Mucosa of descending colon (tissue), 3 donors: ENCODE measurements at regions not wholly inside any gene's neighbourhood (a gene's known extent, or its start where the extent isn't known, plus 50 kb on each side); places are given as distances from the start of the nearest gene placed in this dataset.

Experiments
- ATAC-seq: fragments of 200-7000 bp; cut with Tn5 transposase; one replicate; pipeline ENCODE4 v1.9.1; 2020; ENCODE audit warnings: mild to moderate bottlenecking, moderate library complexity
- DNase-seq, 3 donors: peaks; one replicate each; pipeline ENCODE4 v3.0.0-alpha.2; 2020
- H3K36me3 ChIP-seq: fragments of 200-600 bp; one replicate; pipeline ENCODE4 v1.8.0; 2021; ENCODE audit warnings: low read depth, mild to moderate bottlenecking
- H3K4me1 ChIP-seq: fragments of 200-600 bp; one replicate; pipeline ENCODE4 v1.8.0; 2021; ENCODE audit warnings: low read depth, mild to moderate bottlenecking
- H3K4me3 ChIP-seq: fragments of 200-600 bp; one replicate; pipeline ENCODE4 v1.8.0; 2021; ENCODE audit warnings: mild to moderate bottlenecking
- H3K9me3 ChIP-seq: fragments of 200-600 bp; one replicate; pipeline ENCODE4 v1.8.0; 2021; ENCODE audit warnings: mild to moderate bottlenecking
- intact Hi-C, 2 donors: fragments of 100-400 bp; cut with DNase I in 1 of 2; cut with micrococcal nuclease in 1 of 2; formaldehyde crosslinking; loops; one replicate each; pipeline versions ENCODE4 v1.11.0 to v1.11.1; 2022; cut with DNase I, micrococcal nuclease
- TF ChIP-seq, protein P1 (sequence below): fragments of 200-600 bp; IDR thresholded peaks from one replicate; pipeline ENCODE4 v1.8.0; 2022; ENCODE audit warnings: antibody characterized with exemption, mild to moderate bottlenecking
- donor health status: DM: no; HTN: no; CAD: no; lungs with moderate emphysema.
- donor health status: DM: no; HTN: no; CAD: no.
- donor health status: DM: no; HTN: yes; CAD: no.

DNA sequence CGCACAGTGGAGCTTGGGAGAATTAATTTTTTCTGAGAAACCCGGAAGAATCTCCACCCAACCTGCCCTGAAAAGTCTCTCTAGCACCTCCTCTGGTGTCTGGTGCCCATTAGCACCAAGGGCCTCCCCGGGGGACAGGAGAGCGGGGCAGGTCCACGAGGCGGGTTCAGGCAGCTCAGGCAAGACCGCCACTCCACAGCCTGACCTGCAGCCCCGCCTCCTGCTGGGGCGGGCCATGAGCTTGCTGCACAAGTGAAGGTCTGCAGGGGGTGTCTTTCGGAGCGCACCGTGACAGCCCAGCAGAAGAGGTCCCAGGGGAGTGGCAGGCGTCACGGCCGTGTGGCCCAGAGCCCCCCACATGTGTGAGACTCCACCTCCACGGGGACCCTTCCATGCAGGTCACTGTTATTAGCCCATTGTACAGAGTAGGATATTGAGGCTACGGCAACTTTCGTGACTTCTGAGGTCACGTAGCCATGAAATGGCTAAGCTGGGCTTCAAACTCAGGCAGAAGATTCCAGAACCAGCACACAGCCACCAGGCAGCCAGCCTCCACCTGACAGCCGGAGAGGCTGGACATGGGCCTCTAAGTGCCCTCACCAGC is 63.9 kb upstream of the SLCO4A1 start:
- no peaks in the 10 kb centered on the region for H3K9me3 ChIP-seq
- no peak for ATAC-seq
- H3K4me3 ChIP-seq: no peak overlapping the region
- TF ChIP-seq, protein P1, sequence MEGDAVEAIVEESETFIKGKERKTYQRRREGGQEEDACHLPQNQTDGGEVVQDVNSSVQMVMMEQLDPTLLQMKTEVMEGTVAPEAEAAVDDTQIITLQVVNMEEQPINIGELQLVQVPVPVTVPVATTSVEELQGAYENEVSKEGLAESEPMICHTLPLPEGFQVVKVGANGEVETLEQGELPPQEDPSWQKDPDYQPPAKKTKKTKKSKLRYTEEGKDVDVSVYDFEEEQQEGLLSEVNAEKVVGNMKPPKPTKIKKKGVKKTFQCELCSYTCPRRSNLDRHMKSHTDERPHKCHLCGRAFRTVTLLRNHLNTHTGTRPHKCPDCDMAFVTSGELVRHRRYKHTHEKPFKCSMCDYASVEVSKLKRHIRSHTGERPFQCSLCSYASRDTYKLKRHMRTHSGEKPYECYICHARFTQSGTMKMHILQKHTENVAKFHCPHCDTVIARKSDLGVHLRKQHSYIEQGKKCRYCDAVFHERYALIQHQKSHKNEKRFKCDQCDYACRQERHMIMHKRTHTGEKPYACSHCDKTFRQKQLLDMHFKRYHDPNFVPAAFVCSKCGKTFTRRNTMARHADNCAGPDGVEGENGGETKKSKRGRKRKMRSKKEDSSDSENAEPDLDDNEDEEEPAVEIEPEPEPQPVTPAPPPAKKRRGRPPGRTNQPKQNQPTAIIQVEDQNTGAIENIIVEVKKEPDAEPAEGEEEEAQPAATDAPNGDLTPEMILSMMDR: no peak
- no peaks in the 10 kb centered on the region for H3K36me3 ChIP-seq
- H3K4me1 ChIP-seq: no peaks in the 10 kb centered on the region
- no peak for DNase-seq
- intact Hi-C loops: no loop called here

DNA sequence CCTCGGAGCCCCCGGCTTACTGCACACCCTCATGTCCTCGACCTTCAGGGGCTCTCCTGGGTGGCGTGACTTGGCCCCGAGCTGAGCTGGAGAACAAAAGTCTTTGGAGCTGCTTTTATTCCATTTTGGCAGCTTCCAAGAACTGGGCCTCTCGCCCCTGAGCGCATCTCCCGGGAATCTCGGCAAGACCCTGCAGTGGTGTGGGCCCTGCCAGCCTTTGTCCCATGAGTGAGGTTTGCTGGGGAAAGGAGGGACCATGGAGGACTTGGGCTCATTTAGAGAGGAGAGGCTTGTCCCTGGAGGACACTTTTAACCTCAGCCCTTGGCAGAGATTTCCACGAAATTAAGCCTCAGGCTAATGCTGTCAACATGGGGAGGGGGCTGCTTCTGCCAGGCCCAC is 62.3 kb upstream of the SLCO4A1 start:
- Histone ChIP-seq H3K4me1 (no peaks in the 10 kb centered on the region), H3K4me3 (no peak overlapping the region), H3K36me3 (no peaks in the 10 kb centered on the region), H3K9me3 (no peaks in the 10 kb centered on the region)
- ATAC-seq: no peak
- no peak for DNase-seq
- TF ChIP-seq, protein P1: no peak
- intact Hi-C loops: no loop called here

DNA sequence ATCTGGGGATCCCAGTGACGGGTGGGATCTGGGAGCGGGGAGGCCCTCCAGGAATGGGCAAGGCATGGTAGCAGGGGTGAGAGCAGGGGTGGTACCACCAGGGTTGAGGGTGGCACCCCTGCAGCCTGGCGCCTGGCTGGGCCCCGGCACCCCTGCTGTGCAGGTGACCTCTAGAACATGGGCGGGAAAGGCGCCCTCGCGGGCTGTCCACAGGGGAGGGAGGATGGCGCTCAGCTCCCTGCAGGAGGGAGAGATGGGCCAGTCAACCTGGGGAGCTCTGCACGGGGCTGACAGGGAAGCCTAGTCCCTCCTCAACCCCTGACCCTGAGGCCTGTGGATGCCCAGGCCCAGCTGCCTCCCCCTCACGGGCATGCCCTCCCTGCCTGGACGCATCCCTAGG is 61.6 kb upstream of the SLCO4A1 start:
- TF ChIP-seq, protein P1: no peak
- no peaks in the 10 kb centered on the region for H3K36me3 ChIP-seq
- no peak overlapping the region for H3K4me3 ChIP-seq
- intact Hi-C loops: no loop called here
- ATAC-seq: no peak
- H3K4me1 ChIP-seq: no peaks in the 10 kb centered on the region
- no peak for DNase-seq
- no peaks in the 10 kb centered on the region for H3K9me3 ChIP-seq

DNA sequence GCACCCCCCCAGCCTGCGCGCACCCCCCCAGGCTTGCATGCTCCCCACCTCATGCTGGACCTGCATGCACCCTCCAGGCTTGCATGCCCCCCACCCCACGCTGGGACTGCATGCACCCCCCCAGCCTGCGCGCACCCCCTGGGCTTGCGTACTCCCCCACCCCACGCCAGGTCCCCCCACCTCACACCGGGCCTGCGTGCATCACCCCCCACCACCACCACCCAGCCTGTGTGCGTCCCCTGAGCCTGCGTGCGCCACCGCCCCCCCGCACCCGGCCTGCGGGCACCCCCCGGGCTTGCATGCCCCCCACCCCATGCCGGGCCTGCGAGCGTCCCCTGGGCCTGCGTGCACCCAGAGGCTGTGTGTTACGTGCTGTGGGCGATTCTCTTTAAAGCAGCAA is 61.0 kb upstream of the SLCO4A1 start:
- Histone ChIP-seq H3K4me1 (no peaks in the 10 kb centered on the region), H3K36me3 (no peaks in the 10 kb centered on the region), H3K9me3 (no peaks in the 10 kb centered on the region), H3K4me3 (no peak overlapping the region)
- intact Hi-C loops: no loop called here
- DNase-seq: no peak
- no peak for ATAC-seq
- TF ChIP-seq, protein P1: no peak

DNA sequence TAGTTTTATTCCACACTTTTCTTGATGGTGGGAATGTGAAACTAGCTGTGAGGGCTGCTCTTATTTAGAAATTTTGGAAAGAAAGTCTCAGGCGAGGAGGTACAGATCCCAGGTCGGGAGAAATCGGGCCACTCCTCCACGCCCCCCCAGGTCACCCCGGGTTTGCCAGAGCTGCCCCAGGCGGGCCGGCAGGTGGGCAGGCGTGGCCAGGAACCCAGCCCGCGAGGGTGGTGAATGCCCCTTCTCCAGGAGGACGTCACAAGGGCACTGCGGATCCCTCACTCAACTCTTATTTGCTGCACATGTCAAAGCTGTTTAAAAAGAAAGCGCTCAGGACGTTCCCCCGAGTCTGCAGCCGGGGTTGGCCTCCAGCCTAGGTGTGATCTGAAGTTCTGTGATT is 60.5 kb upstream of the SLCO4A1 start:
- Histone ChIP-seq H3K4me1 (no peaks in the 10 kb centered on the region), H3K9me3 (no peaks in the 10 kb centered on the region), H3K36me3 (no peaks in the 10 kb centered on the region), H3K4me3 (no peak overlapping the region)
- DNase-seq (no peak), ATAC-seq (no peak)
- intact Hi-C loops: no loop called here
- TF ChIP-seq, protein P1: no peak

DNA sequence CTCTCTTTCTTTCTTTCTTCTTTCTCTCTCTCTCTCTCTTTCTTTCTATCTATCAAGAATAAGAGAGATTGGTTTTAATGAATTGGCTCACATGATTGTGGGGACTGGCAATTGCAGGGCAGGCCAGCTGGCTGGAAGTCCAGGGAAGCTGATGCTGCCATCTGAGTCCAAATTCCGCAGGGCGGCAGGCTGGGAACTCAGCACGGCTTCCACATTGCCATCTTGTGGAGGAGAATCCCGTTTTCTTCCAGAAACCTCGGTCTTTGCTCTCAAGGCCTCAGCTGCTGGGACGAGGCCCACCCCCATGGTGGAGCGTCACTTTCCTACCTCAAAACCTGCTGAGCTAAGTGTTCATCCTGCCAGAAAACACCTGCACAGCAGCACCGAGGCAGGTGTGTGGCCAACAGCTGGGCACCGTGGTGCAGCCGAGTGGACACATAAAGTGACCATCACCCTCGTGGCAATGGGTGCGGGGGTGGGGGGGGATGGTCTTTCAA is 58.8 kb upstream of the SLCO4A1 start:
- H3K4me3 ChIP-seq: no peak overlapping the region
- H3K9me3 ChIP-seq: no peaks in the 10 kb centered on the region
- intact Hi-C loops: no loop called here
- no peaks in the 10 kb centered on the region for H3K4me1 ChIP-seq
- H3K36me3 ChIP-seq: no peaks in the 10 kb centered on the region
- DNase-seq (no peak), ATAC-seq (no peak)
- TF ChIP-seq, protein P1: no peak
